IMR-90 (cell line): ENCODE measurements at regions not wholly inside any gene's neighbourhood (a gene's known extent, or its start where the extent isn't known, plus 50 kb on each side); places are given as distances from the start of the nearest gene placed in this dataset.

Experiments
- ATAC-seq: fragments of 200-7000 bp; cut with Tn5 transposase; 2 replicates; pipeline ENCODE4 v1.9.1; 2020; ENCODE audit warnings: low read depth, mild to moderate bottlenecking, moderate library complexity
- BruUV-seq: library from RNA; stranded (reverse); fragments of 400-500 nt; replicated peaks from 2 replicates; lab custom pipeline; 2021; lab: Mats Ljungman, UMichigan
- CTCF ChIA-PET: fragments of 300-600 bp; formaldehyde crosslinking; extraction: SDS; loops from one replicate; lab custom pipeline; 2021; ENCODE audit warnings: antibody characterized with exemption; lab: Yijun Ruan, JAX
- POLR2A ChIA-PET: fragments of 300-600 bp; sonication (Branson Sonifier 250); formaldehyde crosslinking; loops from one replicate; lab custom pipeline; 2022; ENCODE audit warnings: antibody characterized with exemption; ENCODE audit not compliant: unreplicated experiment; lab: Charles Lee
- DNase-seq: peaks from one replicate; pipeline ENCODE4 v3.0.0; 2013
- H2AFZ ChIP-seq: replicated peaks from 2 replicates; pipeline ENCODE3; 2013; ENCODE audit warnings: low read length, mild to moderate bottlenecking; ENCODE audit not compliant: poor library complexity
- H2AK5ac ChIP-seq: 2 replicates; pipeline ENCODE4 v1.6.1; 2013; ENCODE audit warnings: low read depth, low read length, inconsistent platforms
- H2AK9ac ChIP-seq: replicated peaks from 2 replicates; pipeline ENCODE3; 2013; ENCODE audit warnings: mild to moderate bottlenecking, low read depth, low read length, moderate library complexity; ENCODE audit not compliant: poor library complexity
- H2BK120ac ChIP-seq: 2 replicates; pipeline ENCODE4 v1.6.1; 2013; ENCODE audit warnings: low read depth, low read length, inconsistent platforms
- H2BK15ac ChIP-seq: 3 replicates; pipeline ENCODE4 v1.6.1; 2013; ENCODE audit warnings: low read depth, low read length, inconsistent platforms
- H2BK20ac ChIP-seq: 2 replicates; pipeline ENCODE4 v1.6.1; 2013; ENCODE audit warnings: low read depth, mild to moderate bottlenecking, inconsistent platforms, low read length, moderate library complexity
- H2BK5ac ChIP-seq: 2 replicates; pipeline ENCODE4 v1.6.1; 2013; ENCODE audit warnings: mild to moderate bottlenecking, low read depth, low read length, inconsistent platforms; ENCODE audit not compliant: poor library complexity, severe bottlenecking
- H3K14ac ChIP-seq: replicated peaks from 2 replicates; pipeline ENCODE4 v1.6.1; 2013; ENCODE audit warnings: low read depth, low read length, inconsistent platforms
- H3K18ac ChIP-seq: 2 replicates; pipeline ENCODE4 v1.6.1; 2013; ENCODE audit warnings: low read depth, low read length, control low read depth
- H3K23ac ChIP-seq: 2 replicates; pipeline ENCODE4 v1.6.1; 2013; ENCODE audit warnings: low read depth, low read length, inconsistent platforms
- H3K27ac ChIP-seq: 2 replicates; pipeline ENCODE4 v1.5.1; 2013; ENCODE audit warnings: mild to moderate bottlenecking, control low read depth, low read length; ENCODE audit not compliant: insufficient read depth
- H3K27me3 ChIP-seq: 2 replicates; pipeline ENCODE4 v1.6.1; 2013; ENCODE audit warnings: low read length; ENCODE audit not compliant: control insufficient read depth, insufficient read depth
- H3K36me3 ChIP-seq: 2 replicates; pipeline ENCODE4 v1.6.1; 2013; ENCODE audit warnings: low read length, mixed read lengths; ENCODE audit not compliant: control insufficient read depth, insufficient read depth
- H3K4ac ChIP-seq: 2 replicates; pipeline ENCODE4 v1.6.1; 2013; ENCODE audit warnings: low read depth, low read length, inconsistent platforms
- H3K4me1 ChIP-seq: 2 replicates; pipeline ENCODE4 v1.6.1; 2013; ENCODE audit warnings: low read length, mixed read lengths; ENCODE audit not compliant: control insufficient read depth, insufficient read depth
- H3K4me2 ChIP-seq: 2 replicates; pipeline ENCODE4 v1.6.1; 2013; ENCODE audit warnings: low read depth, mild to moderate bottlenecking, control low read depth, low read length, moderate library complexity
- H3K4me3 ChIP-seq: 2 replicates; pipeline ENCODE4 v1.5.1; 2013; ENCODE audit warnings: low read depth, mild to moderate bottlenecking, control low read depth, low read length, moderate library complexity; ENCODE audit not compliant: insufficient read depth
- H3K56ac ChIP-seq: 2 replicates; pipeline ENCODE4 v1.6.1; 2013; ENCODE audit warnings: low read length, inconsistent platforms; ENCODE audit not compliant: insufficient read depth; ENCODE audit errors: extremely low read depth
- H3K79me1 ChIP-seq, 2 experiments: 2 replicates each; pipeline ENCODE4 v1.6.1; 2013; ENCODE audit warnings: low read length in 2 of 2, inconsistent platforms in 1 of 2, low read depth in 1 of 2
- H3K9ac ChIP-seq: 2 replicates; pipeline ENCODE4 v1.6.1; 2013; ENCODE audit warnings: low read depth, low read length, control low read depth
- H3K9me1 ChIP-seq: 2 replicates; pipeline ENCODE4 v1.6.1; 2013; ENCODE audit warnings: low read length, inconsistent platforms; ENCODE audit not compliant: insufficient read depth
- H3K9me3 ChIP-seq: 2 replicates; pipeline ENCODE4 v1.6.1; 2013; ENCODE audit warnings: low read length; ENCODE audit not compliant: control insufficient read depth, insufficient read depth
- H4K20me1 ChIP-seq: 2 replicates; pipeline ENCODE4 v1.6.1; 2013; ENCODE audit warnings: low read length, inconsistent platforms; ENCODE audit not compliant: insufficient read depth
- H4K5ac ChIP-seq: 2 replicates; pipeline ENCODE4 v1.6.1; 2013; ENCODE audit warnings: mild to moderate bottlenecking, low read depth, low read length, control low read depth
- H4K8ac ChIP-seq, 2 experiments: 2 replicates each; pipeline ENCODE4 v1.6.1; 2013; ENCODE audit warnings: low read depth in 2 of 2, low read length in 2 of 2, control low read depth in 1 of 2, inconsistent platforms in 1 of 2
- H4K91ac ChIP-seq: 2 replicates; pipeline ENCODE4 v1.6.1; 2013; ENCODE audit warnings: low read depth, low read length, inconsistent platforms; ENCODE audit not compliant: insufficient read depth
- CEBPB ChIP-seq: IDR thresholded peaks from 2 replicates; pipeline ENCODE4 v1.6.1; 2012; ENCODE audit warnings: low read depth, low read length, improper control_type of control experiment
- CTCF ChIP-seq: conservative IDR thresholded peaks from 2 replicates; pipeline ENCODE4 v1.5.1; 2012; ENCODE audit warnings: mild to moderate bottlenecking, low read depth, low read length, improper control_type of control experiment
- ELK1 ChIP-seq: fragments of 150-350 bp; IDR thresholded peaks from 2 replicates; pipeline ENCODE4 v1.6.1; 2016; ENCODE audit warnings: low read depth, mild to moderate bottlenecking, low read length, moderate library complexity, borderline replicate concordance
- FOS ChIP-seq: fragments of 150-350 bp; IDR thresholded peaks from 2 replicates; pipeline ENCODE4 v1.6.1; 2016; ENCODE audit warnings: low read depth, low read length
- MAFK ChIP-seq: IDR thresholded peaks from 2 replicates; pipeline ENCODE4 v1.6.1; 2012; ENCODE audit warnings: low read depth, low read length, improper control_type of control experiment
- MAZ ChIP-seq: IDR thresholded peaks from 2 replicates; pipeline ENCODE4 v1.6.1; 2012; ENCODE audit warnings: low read depth, mild to moderate bottlenecking, low read length, improper control_type of control experiment, moderate library complexity, borderline replicate concordance
- MXI1 ChIP-seq: IDR thresholded peaks from 2 replicates; pipeline ENCODE4 v1.6.1; 2012; ENCODE audit warnings: low read depth, mild to moderate bottlenecking, low read length, moderate library complexity, borderline replicate concordance
- NFE2L2 ChIP-seq: fragments of 150-350 bp; IDR thresholded peaks from 2 replicates; pipeline ENCODE4 v1.6.1; 2016; ENCODE audit warnings: low read depth, mild to moderate bottlenecking, low read length
- POLR2A ChIP-seq: IDR thresholded peaks from 2 replicates; pipeline ENCODE4 v1.6.1; 2012; ENCODE audit warnings: mild to moderate bottlenecking, low read depth, low read length
- RAD21 ChIP-seq: IDR thresholded peaks from 2 replicates; pipeline ENCODE4 v1.6.1; 2012; ENCODE audit warnings: low read length, improper control_type of control experiment
- RCOR1 ChIP-seq: IDR thresholded peaks from 2 replicates; pipeline ENCODE4 v1.6.1; 2012; ENCODE audit warnings: mild to moderate bottlenecking, low read length, improper control_type of control experiment; ENCODE audit not compliant: insufficient replicate concordance
- SMC3 ChIP-seq: fragments of 150-350 bp; IDR thresholded peaks from 2 replicates; pipeline ENCODE4 v1.6.1; 2016; ENCODE audit warnings: low read depth, mild to moderate bottlenecking, antibody characterized with exemption, low read length, moderate library complexity
- USF2 ChIP-seq: fragments of 150-350 bp; IDR thresholded peaks from 2 replicates; pipeline ENCODE4 v1.6.1; 2017; ENCODE audit warnings: mild to moderate bottlenecking, antibody characterized with exemption, low read length, low read depth
- WGBS, 2 experiments: methylation state at CpG; one replicate each; pipeline versions ENCODE4 v1.1.5 to v1.1.7; 2013; ENCODE audit warnings: missing lambda C conversion rate in 2 of 2; ENCODE audit not compliant: insufficient read length in 1 of 2; ENCODE audit errors: extremely low coverage in 2 of 2; 5-methylcytosine and 5-hydroxymethylcytosine counted together
- dilution Hi-C: fragments of 300-500 bp; cut with HindIII; formaldehyde crosslinking; loops from one replicate; pipeline ENCODE4 v1.14.3; 2018; ENCODE audit warnings: low sequenced_read_pairs; ENCODE audit not compliant: unreplicated experiment
- in situ Hi-C: fragments of 300-500 bp; cut with MboI; formaldehyde crosslinking; loops from 3 replicates; pipeline ENCODE4 v1.14.3; 2019; ENCODE audit warnings: low sequenced_read_pairs, inconsistent platforms, mixed read lengths
- intact Hi-C: fragments of 100-400 bp; cut with micrococcal nuclease; formaldehyde crosslinking; loops from 2 replicates; pipeline ENCODE4 v1.10.0; 2022

DNA sequence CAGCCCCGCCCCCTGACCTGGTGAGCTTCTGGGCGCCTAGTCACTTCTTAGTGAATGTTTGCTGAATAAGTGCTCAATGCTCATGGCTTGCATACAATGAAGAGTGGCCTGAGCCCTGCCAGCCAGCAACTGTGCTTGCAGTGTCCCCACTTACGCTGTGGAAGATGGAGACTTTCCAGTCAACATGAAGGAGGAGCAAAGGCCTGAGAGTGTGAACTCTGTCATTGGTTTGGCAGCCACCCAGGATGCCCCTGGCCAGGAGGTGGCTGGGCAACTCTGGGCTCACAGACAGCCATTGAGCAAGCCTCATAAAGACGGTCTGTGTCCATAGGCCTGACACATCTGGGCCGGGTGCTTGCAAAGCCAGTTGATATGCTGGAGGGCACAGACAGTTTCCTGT lies 72.1 kb upstream of the MAMLD1 start:
- DNase-seq (no peak), ATAC-seq (no peak)
- no CpG with 5 or more reads among the region's 5 CpGs for WGBS, 2 experiments

More for the DNA sequence above, 72.1 kb upstream of the MAMLD1 start:
- H4K91ac ChIP-seq = no peak overlapping the region
- no peak overlapping the region for H2AK9ac ChIP-seq
- no peak overlapping the region for H3K4me3 ChIP-seq
- intact Hi-C loops = no loop called here
- H4K8ac ChIP-seq = no peak overlapping the region
- H2BK15ac ChIP-seq = no peak overlapping the region
- H3K9me3 ChIP-seq = no peaks in the 10 kb centered on the region
- H3K23ac ChIP-seq = no peak overlapping the region
- no peak overlapping the region for H3K27ac ChIP-seq
- H2AK5ac ChIP-seq = no peak overlapping the region
- H3K56ac ChIP-seq = no peak overlapping the region
- H2BK5ac ChIP-seq = no peak overlapping the region
- H3K14ac ChIP-seq = no peak overlapping the region
- H2AFZ ChIP-seq = peak overlapping the region; percentile 33
- no peaks in the 10 kb centered on the region for H3K9me1 ChIP-seq
- no peaks in the 10 kb centered on the region; the same call in 1 of the 2 replicates for H3K27me3 ChIP-seq
- no peak overlapping the region for H2BK20ac ChIP-seq
- no peak overlapping the region for H3K18ac ChIP-seq
- no peaks in the 10 kb centered on the region for H3K4me1 ChIP-seq
- H3K4me2 ChIP-seq = no peak overlapping the region
- H3K36me3 ChIP-seq = no peaks in the 10 kb centered on the region
- dilution Hi-C loops = no loop called here
- POLR2A ChIA-PET = no interaction called here
- CTCF ChIA-PET = interaction anchor here (0.6 kb wide), 1 partner anchor 254 kb away, joined by 3 read pairs; no protein-coding TSS in a partner anchor
- H3K79me1 ChIP-seq = no peaks in the 10 kb centered on the region
- H3K9ac ChIP-seq = no peak overlapping the region
- no TSS peak for BruUV-seq
- H3K4ac ChIP-seq = no peak overlapping the region
- in situ Hi-C loops = no loop called here
- TF ChIP-seq ELK1 (no peak), RCOR1 (no peak), POLR2A (no peak), SMC3 (no peak), CEBPB (no peak), MAZ (no peak), MXI1 (no peak), FOS (no peak), NFE2L2 (no peak), RAD21 (no peak), CTCF (no peak), MAFK (no peak), USF2 (no peak)
- no peaks in the 10 kb centered on the region for H4K20me1 ChIP-seq
- H4K5ac ChIP-seq = no peak overlapping the region
- no peak overlapping the region for H2BK120ac ChIP-seq
